GM19351 (cell line): ENCODE measurements at regions not wholly inside any gene's neighbourhood (a gene's known extent, or its start where the extent isn't known, plus 50 kb on each side); places are given as distances from the start of the nearest gene placed in this dataset.
"Not testable (repeated sequence)": the region's sequence is repeated elsewhere in the genome, so short reads cannot be mapped to it uniquely, and the experiment has no call there.

ENCODE experiments used
- ATAC-seq: cut with Tn5 transposase; IDR thresholded peaks from one replicate; pipeline ENCODE4 v1.9.1; 2021; ENCODE audit warnings: mild to moderate bottlenecking, moderate library complexity; ENCODE audit not compliant: unreplicated experiment

DNA sequence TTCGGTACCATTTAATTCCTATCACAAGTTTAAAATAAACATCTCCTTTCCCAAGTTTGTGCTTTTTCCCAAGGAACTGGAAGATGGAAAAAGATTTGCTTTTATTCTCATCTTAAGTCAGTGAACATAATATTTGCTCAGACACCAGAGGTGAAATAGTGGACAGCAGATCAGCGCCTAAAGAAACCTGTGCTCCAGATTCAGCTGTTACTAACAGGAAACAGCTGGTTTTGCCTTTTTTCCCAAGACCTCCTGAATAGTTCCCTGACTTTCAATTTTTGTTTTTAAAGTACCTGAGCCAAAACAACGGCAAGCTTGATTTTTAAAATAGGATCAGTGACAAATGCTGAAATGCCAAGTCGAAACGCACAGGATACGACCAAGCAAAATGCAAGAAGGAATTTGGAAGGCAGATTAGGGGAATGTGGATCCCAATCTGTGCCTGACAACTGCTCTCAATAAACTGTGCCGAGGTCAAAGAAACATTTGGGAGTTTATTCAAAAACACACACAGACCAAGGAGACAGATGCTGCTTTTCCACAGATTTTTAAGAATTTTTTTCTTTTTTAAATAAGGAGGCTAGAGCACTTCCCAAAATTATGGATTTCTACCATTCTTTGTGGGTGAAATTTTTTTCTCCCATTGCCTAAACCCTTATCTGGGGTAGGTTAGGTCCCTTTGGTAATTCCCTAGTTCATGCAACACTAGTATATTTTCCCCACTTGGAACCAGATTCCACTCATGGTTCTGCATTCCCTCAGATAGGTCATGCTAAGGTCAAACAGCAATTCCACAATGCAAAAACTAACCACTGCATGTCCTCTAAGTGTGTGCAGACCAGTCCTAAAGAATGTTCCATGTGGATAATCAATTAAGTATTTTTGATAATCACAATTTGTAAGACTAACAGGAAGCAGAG is 121.5 kb upstream of the PDE1A start:
- ATAC-seq: no peak

DNA sequence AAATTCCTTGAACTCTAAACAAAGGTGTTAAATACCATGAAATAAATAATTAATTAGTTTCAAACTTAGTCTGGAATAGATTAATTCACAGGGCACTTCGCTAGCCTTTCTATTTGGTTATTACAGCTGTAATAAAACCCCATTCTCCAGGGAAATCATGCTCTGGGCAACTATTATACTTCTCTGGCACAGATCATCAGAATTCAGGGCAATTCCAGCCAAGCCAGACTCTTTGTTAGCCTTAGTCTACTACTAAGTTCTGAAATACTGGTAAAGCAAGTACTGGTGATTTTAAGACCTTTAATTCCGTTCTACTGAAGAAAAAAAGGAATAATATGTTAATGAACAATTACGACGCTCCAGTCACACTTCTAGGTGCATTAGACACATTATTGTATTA is 123.4 kb upstream of the PDE1A start:
- ATAC-seq: no peak

DNA sequence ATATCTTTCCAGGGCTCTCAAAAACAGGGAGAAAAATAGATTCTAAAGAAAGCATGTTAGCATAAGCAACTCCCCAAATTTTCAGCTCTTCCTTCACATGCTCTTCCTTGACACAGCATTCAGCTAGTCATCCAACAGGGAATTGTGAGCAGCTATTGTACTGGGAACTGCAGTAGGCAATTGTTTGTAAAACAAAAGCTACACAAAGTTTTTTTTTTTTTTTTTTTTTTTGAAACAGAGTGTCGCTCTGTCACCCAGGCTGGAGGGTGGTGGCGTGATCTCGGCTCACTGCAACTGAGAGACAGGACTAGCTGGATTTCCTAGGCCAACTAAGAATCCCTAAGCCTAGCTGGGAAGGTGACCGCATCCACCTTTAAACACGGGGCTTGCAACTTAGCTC is 125.4 kb upstream of the PDE1A start:
- not testable (repeated sequence) for ATAC-seq

DNA sequence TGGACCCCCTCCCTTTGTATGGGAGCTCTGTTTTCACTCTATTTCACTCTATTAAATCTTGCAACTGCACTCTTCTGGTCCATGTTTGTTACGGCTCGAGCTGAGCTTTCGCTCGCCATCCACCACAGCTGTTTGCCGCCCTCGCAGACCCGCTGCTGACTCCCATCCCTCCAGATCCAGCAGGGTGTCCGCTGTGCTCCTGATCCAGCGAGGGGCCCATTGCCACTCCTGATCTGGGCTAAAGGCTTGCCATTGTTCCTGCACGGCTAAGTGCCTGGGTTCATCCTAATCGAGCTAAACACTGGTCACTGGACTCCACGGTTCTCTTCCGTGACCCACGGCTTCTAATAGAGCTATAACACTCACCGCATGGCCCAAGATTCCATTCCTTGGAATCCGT is 125.9 kb upstream of the PDE1A start:
- ATAC-seq: not testable (repeated sequence)

DNA sequence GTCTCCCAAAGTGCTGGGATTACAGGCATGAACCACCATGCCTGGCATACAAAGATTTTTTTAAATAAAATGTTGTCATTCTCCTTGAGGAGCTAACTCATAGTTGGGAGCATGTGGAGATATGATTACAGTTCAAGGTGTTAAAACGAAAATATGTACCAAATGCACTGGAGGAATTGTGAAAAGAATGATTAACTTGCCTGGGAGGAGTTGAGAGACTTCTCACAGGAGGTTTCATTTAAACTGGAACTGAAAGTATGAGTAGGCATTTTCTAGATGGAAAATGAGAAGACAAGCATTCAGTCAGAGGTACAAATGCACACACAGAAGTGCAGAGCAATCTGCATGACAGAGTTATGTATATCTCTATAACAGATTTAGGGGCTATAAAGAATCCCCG is 126.6 kb upstream of the PDE1A start:
- ATAC-seq: peak; percentile 99

DNA sequence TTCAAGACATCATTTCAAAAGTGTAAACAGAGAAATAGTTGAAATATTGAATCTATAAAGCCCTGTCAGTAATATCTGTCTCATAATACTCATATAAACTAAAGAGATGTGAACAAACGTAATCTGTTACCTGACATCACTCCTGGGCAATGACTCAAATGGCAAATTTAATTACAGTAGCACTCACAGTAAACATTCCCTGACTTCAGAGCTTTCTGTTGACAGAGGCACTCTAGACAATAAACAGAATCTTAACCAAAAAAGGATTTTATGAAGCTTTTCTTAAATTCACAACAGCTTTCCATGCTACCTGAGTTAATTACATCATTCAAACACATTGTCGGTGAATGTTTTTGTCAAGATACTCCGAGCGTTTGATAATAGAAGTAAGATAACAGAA is 128.1 kb upstream of the PDE1A start:
- no peak for ATAC-seq

DNA sequence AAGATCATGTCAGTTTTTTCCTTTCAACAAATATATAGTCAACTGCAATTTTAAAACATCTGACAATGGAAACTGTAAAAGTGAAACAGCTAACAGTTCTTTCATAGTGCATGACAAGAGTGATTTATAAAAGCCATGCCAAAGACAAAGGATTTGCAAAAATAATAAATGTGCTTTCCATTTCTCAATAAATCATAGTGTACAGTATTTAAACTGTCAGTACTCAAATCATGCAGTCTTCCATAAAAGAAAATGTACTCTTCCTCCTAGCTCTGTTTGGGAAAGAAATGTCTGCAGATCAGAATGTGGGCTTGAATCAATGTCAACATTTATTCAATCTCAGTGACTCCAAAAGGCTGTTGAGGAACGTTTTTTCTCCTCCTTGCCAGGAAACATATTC is 131.7 kb upstream of the PDE1A start:
- no peak for ATAC-seq

DNA sequence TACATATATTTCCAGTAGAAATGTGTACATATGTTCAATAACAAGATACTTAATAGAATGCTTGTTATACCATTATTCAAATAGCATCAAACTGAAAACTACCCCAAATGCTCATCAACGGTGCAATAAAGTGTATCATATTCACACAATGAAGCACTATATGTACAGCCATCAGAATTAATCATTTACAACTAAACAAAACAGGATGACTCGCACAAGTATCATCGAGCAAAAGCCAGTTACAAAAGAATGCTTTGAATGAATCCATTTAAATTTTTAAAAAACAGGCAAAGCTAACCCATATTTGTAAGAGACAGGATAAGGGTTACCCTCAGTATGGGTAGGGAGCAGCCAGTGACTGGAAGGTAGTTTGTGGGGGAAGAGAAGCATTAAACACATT is 132.8 kb upstream of the PDE1A start:
- ATAC-seq: no peak

DNA sequence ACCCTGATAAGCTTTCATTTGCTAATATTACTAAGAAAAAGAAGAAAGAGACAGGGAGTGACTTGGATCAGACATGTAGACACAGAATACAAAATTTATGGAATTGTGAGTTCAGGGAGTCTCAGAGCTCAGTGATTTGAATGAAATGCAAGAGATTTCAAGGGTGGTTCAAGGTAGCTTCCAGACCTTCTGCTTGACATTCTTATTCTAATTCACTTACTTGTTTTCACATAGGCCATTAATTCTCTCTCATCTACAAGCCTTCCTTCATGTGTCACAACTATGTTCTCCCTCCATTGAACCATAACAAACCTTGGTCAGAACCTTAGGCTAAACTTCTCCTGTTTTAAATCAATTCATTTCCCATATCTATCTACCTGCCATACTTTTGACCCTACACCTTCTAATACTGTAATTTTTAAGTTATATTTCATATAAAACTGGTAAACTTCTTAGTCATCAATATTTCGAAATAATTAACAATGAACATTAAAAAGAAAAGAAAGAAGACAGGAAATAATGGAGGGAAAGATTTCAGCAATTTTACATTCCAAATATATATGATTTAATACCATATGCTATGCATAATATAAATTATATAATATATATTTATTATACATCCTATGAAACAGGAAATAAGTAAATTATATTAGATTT is 139.2 kb upstream of the PDE1A start:
- no peak for ATAC-seq

DNA sequence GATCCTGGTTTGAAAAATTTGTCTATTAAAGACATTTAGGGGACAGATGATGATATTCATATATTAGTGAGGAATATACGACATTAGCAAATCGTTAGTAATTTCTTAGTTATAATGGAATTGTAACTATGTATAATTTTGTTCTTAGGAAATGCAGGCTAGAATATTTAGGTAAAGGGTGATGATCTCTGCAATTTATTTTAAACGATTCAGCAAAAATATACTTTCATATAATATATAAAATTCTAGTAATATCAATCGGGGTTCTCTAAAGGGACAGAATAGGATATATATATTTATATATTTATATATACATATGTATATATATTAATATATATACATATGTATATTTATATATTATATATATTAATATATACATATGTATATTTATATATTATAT is 142.5 kb upstream of the DNAJC10 start:
- ATAC-seq: no peak

DNA sequence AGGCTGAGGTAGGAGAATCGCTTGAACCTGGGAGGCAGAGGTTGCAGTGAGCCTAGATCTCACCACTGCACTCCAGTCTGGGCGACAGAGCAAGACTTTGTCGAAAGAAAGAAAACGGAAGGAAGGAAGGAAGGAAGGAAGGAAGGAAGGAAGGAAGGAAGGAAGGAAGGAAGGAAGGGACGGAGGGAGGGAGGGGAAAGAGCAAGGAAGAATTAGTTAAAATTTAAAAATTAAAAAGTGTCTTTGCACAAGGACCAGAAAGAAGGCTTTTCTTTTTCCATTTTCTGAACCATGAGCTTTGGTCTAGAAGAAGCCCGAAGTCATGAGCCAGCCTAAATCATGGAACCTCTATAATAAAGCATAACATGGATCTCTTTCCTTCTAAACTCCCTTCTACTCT is 138.2 kb upstream of the DNAJC10 start:
- ATAC-seq: no peak

DNA sequence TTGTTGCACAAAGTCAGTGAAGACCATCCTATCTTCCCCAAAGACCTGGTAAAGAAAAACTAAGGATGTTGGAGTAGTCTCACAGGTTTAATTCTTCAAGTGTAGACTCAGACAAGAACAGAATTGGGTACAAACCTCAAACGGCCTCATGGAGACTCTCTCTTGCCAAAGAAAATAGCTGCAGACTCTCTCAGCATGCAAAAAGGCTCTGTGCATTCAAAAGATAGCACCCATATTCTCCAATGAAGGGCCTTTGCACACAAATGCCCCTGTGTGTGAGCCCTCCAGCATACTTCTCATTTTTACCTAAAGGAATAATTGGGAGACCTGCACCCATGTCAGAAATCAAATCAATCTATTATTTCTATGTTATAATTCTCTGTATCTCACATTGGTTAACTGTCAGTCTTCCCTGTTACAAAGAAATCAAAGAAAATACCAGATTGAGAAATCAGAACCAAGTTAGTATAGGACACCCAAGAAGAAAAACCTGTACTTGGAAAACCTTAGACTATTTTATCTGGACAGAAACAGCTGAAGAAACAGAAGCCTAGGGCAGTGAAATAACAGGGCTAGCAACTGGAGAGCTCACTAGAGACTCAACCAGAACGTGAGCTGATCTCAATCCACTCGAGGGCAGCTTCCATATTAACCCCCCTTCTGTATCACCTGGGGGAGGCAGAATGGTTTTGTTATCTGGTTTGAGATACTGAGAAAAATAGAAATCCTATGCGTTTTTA is 134.7 kb upstream of the DNAJC10 start:
- no peak for ATAC-seq

DNA sequence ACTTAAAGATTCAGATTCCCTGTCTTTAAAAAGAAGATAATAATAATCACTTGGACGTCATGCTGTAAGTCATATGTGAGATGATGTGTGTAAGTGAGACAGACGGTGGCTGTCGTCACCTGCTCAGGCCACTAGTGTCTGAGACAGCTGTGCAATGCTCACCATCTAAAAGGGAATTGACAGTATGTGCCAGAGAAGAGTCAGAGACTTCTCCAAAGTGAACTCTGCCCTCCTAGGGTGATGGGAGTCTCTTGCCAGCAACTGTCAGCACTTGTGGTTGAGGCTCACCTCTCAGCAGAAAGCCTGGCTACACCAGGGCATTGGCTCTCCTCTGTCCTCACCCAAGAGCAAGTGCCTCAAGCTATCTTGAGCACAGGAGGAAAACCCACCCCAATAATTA is 131.6 kb upstream of the DNAJC10 start:
- no peak for ATAC-seq

DNA sequence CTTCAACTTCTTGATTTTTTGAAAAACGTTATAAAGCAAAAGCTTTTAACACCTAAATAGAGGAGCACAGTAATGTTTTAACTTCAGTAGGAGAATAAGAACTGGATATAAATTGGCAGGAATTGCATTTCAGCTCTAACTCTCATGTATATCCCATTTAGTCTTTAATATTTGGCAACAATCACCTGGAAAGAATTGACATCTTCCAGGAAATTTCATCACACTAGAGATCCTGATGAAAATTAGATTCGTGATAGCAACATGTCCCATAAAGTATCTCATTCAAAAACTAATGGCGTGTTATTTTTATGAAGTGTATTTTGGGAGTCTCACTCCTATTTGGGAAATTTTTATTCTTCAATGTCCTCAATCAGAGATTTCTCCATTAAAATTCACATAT is 131.1 kb upstream of the DNAJC10 start:
- no peak for ATAC-seq

DNA sequence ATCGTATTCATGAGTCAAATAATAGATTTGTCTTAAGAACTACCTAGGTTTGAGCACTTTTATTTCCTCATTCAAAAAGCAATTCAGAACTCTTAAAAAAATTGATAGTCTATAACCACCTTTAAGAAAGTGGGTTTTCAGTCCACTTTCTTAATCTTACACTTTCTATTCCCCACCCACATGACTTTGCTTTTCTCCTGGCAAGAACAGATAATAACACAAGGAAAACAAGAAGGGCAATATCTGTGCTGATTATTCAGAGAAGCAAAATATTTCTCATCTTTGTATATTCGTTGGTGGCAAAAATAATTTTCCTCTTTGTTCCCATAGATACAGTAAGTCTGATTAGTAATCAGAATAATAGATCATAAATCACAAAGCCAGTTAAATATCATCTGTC is 130.6 kb upstream of the DNAJC10 start:
- ATAC-seq: no peak

DNA sequence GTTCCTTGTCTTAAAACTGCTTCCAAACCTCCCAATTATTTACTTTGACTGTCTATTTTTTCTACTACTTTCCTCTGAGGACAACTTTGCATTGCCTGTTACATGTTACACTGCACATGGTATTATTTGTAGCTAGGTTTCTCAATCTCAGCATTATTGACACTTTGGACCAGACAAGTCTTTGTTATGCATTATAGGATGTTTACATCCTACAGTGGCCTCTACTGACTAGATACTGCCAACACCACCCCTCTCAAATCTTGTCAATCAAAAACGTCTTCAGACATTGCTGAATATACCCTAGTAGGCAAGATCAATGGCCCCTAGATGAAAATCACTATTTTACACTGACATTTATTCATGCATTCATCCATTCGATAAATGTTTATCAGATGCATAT is 129.6 kb upstream of the DNAJC10 start:
- ATAC-seq: peak; percentile 72

DNA sequence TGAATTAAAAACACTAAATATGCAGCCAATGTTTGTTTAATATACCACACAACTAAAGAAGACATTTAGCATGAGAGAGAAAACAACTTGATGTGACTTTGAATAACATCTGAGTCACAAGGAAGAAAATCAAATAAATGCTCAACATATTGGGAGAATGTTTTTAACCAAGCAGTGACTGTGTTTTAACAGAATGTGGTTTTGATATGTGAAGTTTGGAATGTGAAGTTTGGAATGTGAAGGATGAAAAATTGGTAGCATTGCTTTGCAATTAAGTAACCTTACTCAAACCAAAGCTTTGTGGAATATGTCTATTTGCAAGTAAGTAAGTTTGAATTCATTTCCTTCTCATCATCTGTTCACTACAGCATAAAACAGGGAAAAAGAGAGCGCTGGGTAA is 128.2 kb upstream of the DNAJC10 start:
- no peak for ATAC-seq

DNA sequence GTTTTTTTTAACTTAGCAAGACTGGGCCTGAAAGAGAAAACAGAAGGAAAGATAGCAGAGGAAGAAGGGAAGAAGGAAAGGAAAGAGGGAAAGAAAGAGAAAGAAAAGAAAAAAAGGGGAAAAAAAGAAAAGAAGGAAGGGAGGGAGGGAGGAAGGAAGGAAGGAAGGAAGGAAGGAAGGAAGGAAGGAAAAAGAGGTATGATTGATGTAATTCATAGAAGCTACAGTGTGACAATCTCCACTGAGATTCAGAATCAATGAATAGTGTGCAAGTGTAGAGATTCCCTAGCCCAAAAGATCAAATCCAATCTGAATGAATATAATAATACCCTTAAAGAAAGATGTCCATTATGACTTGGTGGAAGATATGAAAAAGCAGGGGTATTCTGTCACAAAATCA is 126.9 kb upstream of the DNAJC10 start:
- no peak for ATAC-seq

DNA sequence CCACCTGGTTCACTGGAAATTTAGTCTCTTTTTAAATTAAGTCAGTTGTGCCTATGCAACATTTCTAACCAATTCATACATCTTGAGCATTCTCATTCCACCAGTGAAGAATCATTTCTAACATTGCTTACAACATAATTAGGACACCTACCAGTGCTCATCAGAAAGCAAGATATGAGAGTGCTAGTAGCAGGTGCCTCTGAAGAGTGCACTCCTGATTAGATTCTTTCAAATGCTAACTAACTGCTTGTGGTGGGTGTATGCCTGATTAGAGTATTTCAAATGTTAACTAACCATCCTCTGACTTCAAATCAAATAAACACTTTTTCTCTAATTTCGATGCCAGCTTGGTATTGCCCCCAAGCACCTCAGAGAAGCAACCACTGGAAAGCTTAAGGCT is 124.3 kb upstream of the DNAJC10 start:
- ATAC-seq: no peak

DNA sequence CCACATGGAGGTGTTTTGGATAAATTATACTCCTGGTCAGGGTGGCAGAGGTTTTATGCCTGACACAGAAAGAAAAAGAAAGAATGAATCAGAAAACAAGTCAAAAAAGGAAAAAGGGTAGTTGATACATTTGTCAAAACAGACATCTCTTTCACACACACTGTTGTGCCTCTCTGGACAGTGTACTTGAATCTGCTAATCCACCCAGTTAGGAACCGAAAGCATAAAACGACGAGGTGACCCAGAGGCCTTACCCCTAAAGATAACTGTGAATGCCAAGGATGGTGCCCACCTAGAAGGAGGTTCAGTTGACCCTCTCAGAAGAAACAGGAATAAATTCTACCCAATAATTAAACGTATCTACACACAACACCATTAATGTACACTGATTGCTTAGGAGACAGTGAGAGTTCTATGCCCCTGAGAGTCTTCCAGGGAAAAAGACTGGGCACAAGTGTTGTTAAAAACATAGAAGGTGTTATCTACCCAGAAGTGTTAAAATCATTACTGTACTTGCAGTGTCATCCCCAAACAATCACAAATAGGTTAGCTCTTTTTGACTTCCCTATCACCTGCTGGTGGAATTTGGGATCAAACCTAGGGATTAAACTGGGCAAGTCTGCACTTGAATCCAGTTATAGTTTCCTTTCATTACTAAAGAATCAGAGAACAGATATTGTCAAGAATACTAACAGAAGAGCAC is 123.2 kb upstream of the DNAJC10 start:
- ATAC-seq: no peak

DNA sequence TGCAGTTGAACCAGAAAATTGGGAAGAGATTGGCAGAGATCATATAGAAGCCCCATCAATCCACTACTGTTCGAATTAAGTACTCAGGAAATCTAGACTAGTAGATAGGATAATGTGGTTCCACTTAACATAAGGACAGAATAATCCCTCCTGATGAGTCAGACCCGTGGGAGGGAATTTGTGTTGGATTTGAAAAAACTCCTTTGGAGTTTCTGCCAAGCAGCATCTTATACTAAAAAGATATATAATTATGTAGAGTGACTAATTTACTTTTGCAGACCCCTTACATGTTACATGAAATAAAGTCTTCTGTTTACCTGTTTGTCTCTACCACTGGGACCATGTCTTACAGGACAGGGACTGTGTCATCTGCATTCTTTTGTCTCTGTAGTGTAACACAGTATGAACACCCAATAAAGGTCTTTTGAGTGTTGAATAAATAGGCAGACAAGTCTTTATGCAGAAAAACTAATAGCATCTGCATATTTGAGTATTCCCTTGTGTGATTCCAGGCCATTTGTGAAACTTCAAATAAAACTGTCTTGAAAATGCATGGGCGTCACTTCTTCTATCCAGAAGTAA is 122.6 kb upstream of the DNAJC10 start:
- no peak for ATAC-seq
